GM12878 (cell line): ENCODE measurements at regions not wholly inside any gene's neighbourhood (a gene's known extent, or its start where the extent isn't known, plus 50 kb on each side); places are given as distances from the start of the nearest gene placed in this dataset.

ENCODE experiments used
- ATAC-seq: fragments of 200-7000 bp; cut with Tn5 transposase; 3 replicates; pipeline ENCODE4 v1.9.1; 2020; ENCODE audit warnings: mild to moderate bottlenecking, moderate library complexity
- BruUV-seq: library from RNA; stranded (reverse); fragments of 400-500 nt; replicated peaks from 2 replicates; lab custom pipeline; 2021; lab: Mats Ljungman, UMichigan
- CTCF ChIA-PET: fragments of 300-600 bp; sonication (Branson Sonifier 250); formaldehyde crosslinking; extraction: SDS; loops from one replicate; lab custom pipeline; 2021; ENCODE audit warnings: inconsistent platforms; lab: Yijun Ruan, JAX
- POLR2A ChIA-PET: fragments of 350-600 bp; formaldehyde crosslinking; extraction: SDS; loops from one replicate; lab custom pipeline; 2021; ENCODE audit warnings: inconsistent platforms; lab: Charles Lee
- RAD21 ChIA-PET: fragments of 300-600 bp; sonication (Branson Sonifier 250); formaldehyde crosslinking; loops from one replicate; lab custom pipeline; 2023; ENCODE audit warnings: antibody characterized with exemption; ENCODE audit not compliant: unreplicated experiment; lab: Charles Lee
- SMC1A ChIA-PET: fragments of 300-600 bp; sonication (Branson Sonifier 250); formaldehyde crosslinking; loops from one replicate; lab custom pipeline; 2023; ENCODE audit not compliant: unreplicated experiment, uncharacterized antibody; lab: Charles Lee
- DNase-seq: peaks from one replicate; pipeline ENCODE4 v3.0.0-alpha.2; 2011; ENCODE audit warnings: low read depth, low spot score
- FAIRE-seq: peaks from 3 replicates; lab custom pipeline; 2011; peaks lifted over from hg19 to GRCh38; lab: Jason Lieb, UNC
- H2AFZ ChIP-seq: 2 replicates; pipeline ENCODE4 v1.6.0; 2011; ENCODE audit warnings: low read depth, low read length, control low read depth; ENCODE audit not compliant: control insufficient read depth
- H3K27ac ChIP-seq: 2 replicates; pipeline ENCODE4 v1.5.1; 2011; ENCODE audit warnings: control low read depth; ENCODE audit not compliant: control insufficient read depth, insufficient read depth
- H3K27me3 ChIP-seq, 2 experiments: replicated peaks in 1 of 2; 2 replicates each; pipeline versions ENCODE4 v1.6.0 to v1.6.1; 2011; ENCODE audit warnings: low read length in 1 of 2; ENCODE audit not compliant: control insufficient read depth in 2 of 2, insufficient read depth in 2 of 2
- H3K36me3 ChIP-seq, 2 experiments: 2 replicates each; pipeline ENCODE4 v1.5.1; 2011; ENCODE audit warnings: low read length in 1 of 2; ENCODE audit not compliant: control insufficient read depth in 2 of 2, insufficient read depth in 2 of 2
- H3K4me1 ChIP-seq: 2 replicates; pipeline ENCODE4 v1.6.1; 2011; ENCODE audit warnings: mild to moderate bottlenecking, low read length, moderate library complexity, mixed read lengths; ENCODE audit not compliant: control insufficient read depth, insufficient read depth
- H3K4me2 ChIP-seq: 2 replicates; pipeline ENCODE4 v1.6.0; 2011; ENCODE audit warnings: control low read depth; ENCODE audit not compliant: control insufficient read depth, insufficient read depth
- H3K4me3 ChIP-seq: fragments of 200-600 bp; sonication (generic); 2 replicates; pipeline ENCODE4 v1.5.1; 2016
- H3K79me2 ChIP-seq: 2 replicates; pipeline ENCODE4 v1.6.0; 2011; ENCODE audit warnings: low read length; ENCODE audit not compliant: control insufficient read depth, insufficient read depth
- H3K9ac ChIP-seq: 2 replicates; pipeline ENCODE4 v1.8.0; 2011; ENCODE audit warnings: low read length, control low read depth, mixed read lengths; ENCODE audit not compliant: control insufficient read depth, insufficient read depth
- H3K9me3 ChIP-seq: replicated peaks from 3 replicates; pipeline ENCODE4 v1.5.1; 2011; ENCODE audit warnings: mild to moderate bottlenecking, low read length; ENCODE audit not compliant: control insufficient read depth, insufficient read depth
- H4K20me1 ChIP-seq: 2 replicates; pipeline ENCODE4 v1.6.0; 2011; ENCODE audit not compliant: control insufficient read depth, insufficient read depth
- ASH2L ChIP-seq: fragments of 300-600, 200-600 bp; sonication (generic); IDR thresholded peaks from 2 replicates; pipeline ENCODE4 v1.6.1; 2017; ENCODE audit warnings: low read depth, mild to moderate bottlenecking, borderline replicate concordance
- BRCA1 ChIP-seq: IDR thresholded peaks from 2 replicates; pipeline ENCODE4 v1.6.1; 2011; ENCODE audit warnings: low read depth, low read length, improper control_type of control experiment
- CHD2 ChIP-seq: IDR thresholded peaks from 2 replicates; pipeline ENCODE4 v1.6.1; 2011; ENCODE audit warnings: low read depth, low read length, improper control_type of control experiment, borderline replicate concordance
- ETV6 ChIP-seq, 2 experiments: fragments of 450-650 bp in 1 of 2; IDR thresholded peaks in 1 of 2; conservative IDR thresholded peaks in 1 of 2; 2 replicates each; pipeline ENCODE4 v1.6.1; 2014; ENCODE audit warnings: antibody characterized with exemption in 1 of 2, borderline replicate concordance in 1 of 2, low read depth in 1 of 2, mild to moderate bottlenecking in 1 of 2, moderate library complexity in 1 of 2
- EZH2 ChIP-seq: IDR thresholded peaks from 2 replicates; pipeline ENCODE4 v1.6.1; 2012; ENCODE audit warnings: low read depth, mild to moderate bottlenecking, control low read depth, inconsistent platforms, low read length, borderline replicate concordance; ENCODE audit not compliant: control insufficient read depth
- MEF2B ChIP-seq: fragments of 450-650 bp; IDR thresholded peaks from 2 replicates; pipeline ENCODE4 v1.6.1; 2018; ENCODE audit warnings: mild to moderate bottlenecking, moderate library complexity; ENCODE audit not compliant: partially characterized antibody, poor library complexity, severe bottlenecking
- PAX8 ChIP-seq: fragments of 450-650 bp; IDR thresholded peaks from 2 replicates; pipeline ENCODE4 v1.6.1; 2017; ENCODE audit warnings: mild to moderate bottlenecking, moderate library complexity
- SREBF1 ChIP-seq: IDR thresholded peaks from 2 replicates; pipeline ENCODE4 v1.6.1; 2012; ENCODE audit warnings: mild to moderate bottlenecking, low read length
- TAF1 ChIP-seq: IDR thresholded peaks from 2 replicates; pipeline ENCODE4 v1.6.1; 2011; ENCODE audit warnings: mild to moderate bottlenecking, low read depth, low read length, borderline replicate concordance
- ZNF274 ChIP-seq: IDR thresholded peaks from one replicate; pipeline ENCODE4 v1.8.0; 2011; ENCODE audit not compliant: insufficient read length, insufficient read depth
- WGBS: methylation state at CpG from one replicate; pipeline ENCODE4 v1.1.6; 2016; ENCODE audit warnings: low lambda C conversion rate; ENCODE audit not compliant: insufficient replicate concordance, insufficient coverage; ENCODE audit errors: missing lambda C conversion rate; 5-methylcytosine and 5-hydroxymethylcytosine counted together
- in situ Hi-C: fragments of 300-500 bp; cut with MboI; formaldehyde crosslinking; loops from 9 replicates; pipeline ENCODE4 v1.14.3; 2018; ENCODE audit warnings: mixed read lengths
- intact Hi-C: fragments of 100-400 bp; cut with micrococcal nuclease; formaldehyde crosslinking; loops from one replicate; pipeline ENCODE4 v1.14.2; 2022; ENCODE audit not compliant: unreplicated experiment
- TF ChIP-seq, protein P1 (sequence below): fragments of 450-650 bp; formaldehyde crosslinking; IDR thresholded peaks from 2 replicates; pipeline ENCODE4 v1.4.0; 2022; ENCODE audit warnings: mild to moderate bottlenecking, moderate library complexity
- TF ChIP-seq, protein P2 (sequence below), 3 experiments: IDR thresholded peaks in 2 of 3; conservative IDR thresholded peaks in 1 of 3; 2 replicates each; pipeline ENCODE4 v1.5.1; 2011; ENCODE audit warnings: low read depth in 3 of 3, low read length in 3 of 3, mild to moderate bottlenecking in 3 of 3, control low read depth in 2 of 3, moderate library complexity in 2 of 3, inconsistent platforms in 1 of 3, mixed read lengths in 1 of 3; ENCODE audit not compliant: control insufficient read depth in 2 of 3, insufficient read depth in 1 of 3; ENCODE audit errors: extremely low read depth in 1 of 3

DNA sequence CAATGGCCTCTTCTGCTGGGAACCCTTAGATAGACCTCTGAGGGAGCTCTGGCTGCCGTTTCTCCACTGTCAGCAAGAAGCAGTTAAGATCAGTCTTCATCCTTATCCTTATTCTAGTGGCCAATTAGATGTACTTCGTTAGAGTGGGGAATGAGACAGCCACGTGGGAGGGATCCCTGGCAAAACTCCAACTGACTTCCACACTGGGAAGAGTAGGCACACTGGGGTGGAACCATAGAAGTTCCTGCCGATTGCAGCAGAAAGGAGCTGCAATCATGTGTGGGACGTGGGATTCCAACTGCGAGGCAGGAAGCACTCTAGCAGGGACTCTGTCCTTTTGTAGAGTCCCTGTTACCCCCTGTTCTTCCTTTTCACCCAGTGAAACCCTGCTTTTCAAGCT lies 226.3 kb upstream of the RGS17 start (continued):
- TF ChIP-seq, protein P1, sequence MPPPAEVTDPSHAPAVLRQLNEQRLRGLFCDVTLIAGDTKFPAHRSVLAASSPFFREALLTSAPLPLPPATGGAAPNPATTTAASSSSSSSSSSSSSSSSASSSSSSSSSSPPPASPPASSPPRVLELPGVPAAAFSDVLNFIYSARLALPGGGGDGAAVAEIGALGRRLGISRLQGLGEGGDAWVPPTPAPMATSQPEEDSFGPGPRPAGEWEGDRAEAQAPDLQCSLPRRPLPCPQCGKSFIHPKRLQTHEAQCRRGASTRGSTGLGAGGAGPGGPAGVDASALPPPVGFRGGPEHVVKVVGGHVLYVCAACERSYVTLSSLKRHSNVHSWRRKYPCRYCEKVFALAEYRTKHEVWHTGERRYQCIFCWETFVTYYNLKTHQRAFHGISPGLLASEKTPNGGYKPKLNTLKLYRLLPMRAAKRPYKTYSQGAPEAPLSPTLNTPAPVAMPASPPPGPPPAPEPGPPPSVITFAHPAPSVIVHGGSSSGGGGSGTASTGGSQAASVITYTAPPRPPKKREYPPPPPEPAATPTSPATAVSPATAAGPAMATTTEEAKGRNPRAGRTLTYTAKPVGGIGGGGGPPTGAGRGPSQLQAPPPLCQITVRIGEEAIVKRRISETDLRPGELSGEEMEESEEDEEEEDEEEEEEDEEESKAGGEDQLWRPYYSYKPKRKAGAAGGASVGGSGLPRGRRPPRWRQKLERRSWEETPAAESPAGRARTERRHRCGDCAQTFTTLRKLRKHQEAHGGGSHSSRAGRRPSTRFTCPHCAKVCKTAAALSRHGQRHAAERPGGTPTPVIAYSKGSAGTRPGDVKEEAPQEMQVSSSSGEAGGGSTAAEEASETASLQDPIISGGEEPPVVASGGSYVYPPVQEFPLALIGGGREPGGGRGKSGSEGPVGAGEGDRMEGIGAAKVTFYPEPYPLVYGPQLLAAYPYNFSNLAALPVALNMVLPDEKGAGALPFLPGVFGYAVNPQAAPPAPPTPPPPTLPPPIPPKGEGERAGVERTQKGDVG (CRISPR knock-in tag), result no peak
- TF ChIP-seq ETV6 (conservative IDR thresholded peaks at IDR 0.05 in 1 of 2, IDR thresholded peaks at IDR 0.05 in 1 of 2; ENCODE audit: borderline replicate concordance in 1 of 2, low read depth in 1 of 2) (no peak), SREBF1 (no peak), CHD2 (no peak)

DNA sequence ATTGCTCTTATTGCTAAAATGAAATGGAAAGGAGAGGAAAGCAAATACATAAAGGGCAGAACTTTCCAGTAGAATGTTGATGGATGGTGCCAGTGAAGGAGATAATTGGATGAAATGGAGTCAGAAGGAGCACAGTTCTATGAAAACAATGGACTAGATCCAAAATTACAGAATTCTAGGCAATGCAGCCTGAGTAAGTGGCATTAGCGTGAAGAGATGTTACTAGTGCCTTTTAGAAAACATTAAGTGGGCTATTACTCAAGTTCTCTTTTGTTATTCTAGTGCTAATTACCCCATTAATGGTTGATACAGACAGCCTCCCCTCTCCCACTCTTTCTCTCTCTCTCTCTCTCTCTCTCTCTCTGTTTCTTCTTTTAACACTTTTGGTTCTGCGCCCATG lies 209.5 kb upstream of the RGS17 start:
- SMC1A ChIA-PET, result no interaction called here
- Histone ChIP-seq H3K27ac (no peak overlapping the region), H3K9me3 (no peaks in the 10 kb centered on the region), H3K9ac (no peak overlapping the region)
- CTCF ChIA-PET, result no interaction called here
- RAD21 ChIA-PET, result no interaction called here
- no TSS peak for BruUV-seq
- 17% methylated on average over 2 of the region's 2 CpGs for WGBS
- TF ChIP-seq ZNF274 (no peak), TAF1 (no peak), MEF2B (no peak), PAX8 (no peak), ASH2L (no peak), EZH2 (no peak), BRCA1 (no peak)
- TF ChIP-seq, protein P2, sequence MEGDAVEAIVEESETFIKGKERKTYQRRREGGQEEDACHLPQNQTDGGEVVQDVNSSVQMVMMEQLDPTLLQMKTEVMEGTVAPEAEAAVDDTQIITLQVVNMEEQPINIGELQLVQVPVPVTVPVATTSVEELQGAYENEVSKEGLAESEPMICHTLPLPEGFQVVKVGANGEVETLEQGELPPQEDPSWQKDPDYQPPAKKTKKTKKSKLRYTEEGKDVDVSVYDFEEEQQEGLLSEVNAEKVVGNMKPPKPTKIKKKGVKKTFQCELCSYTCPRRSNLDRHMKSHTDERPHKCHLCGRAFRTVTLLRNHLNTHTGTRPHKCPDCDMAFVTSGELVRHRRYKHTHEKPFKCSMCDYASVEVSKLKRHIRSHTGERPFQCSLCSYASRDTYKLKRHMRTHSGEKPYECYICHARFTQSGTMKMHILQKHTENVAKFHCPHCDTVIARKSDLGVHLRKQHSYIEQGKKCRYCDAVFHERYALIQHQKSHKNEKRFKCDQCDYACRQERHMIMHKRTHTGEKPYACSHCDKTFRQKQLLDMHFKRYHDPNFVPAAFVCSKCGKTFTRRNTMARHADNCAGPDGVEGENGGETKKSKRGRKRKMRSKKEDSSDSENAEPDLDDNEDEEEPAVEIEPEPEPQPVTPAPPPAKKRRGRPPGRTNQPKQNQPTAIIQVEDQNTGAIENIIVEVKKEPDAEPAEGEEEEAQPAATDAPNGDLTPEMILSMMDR (IDR thresholded peaks at IDR 0.05 in 2 of 3, conservative IDR thresholded peaks at IDR 0.05 in 1 of 3; ENCODE audit: control insufficient read depth in 2 of 3, extremely low read depth in 1 of 3, insufficient read depth in 1 of 3, low read depth in 3 of 3, low read length in 3 of 3), result no peak
- TF ChIP-seq, all 136 proteins: peak for 0
- H3K4me3 ChIP-seq, result no peak overlapping the region
- intact Hi-C loops, result no loop called here
- DNase-seq (no peak), FAIRE-seq (no peak), ATAC-seq (no peak)
- H3K4me2 ChIP-seq, result no peak overlapping the region
- H4K20me1 ChIP-seq, result no peaks in the 10 kb centered on the region
- no peaks in the 10 kb centered on the region for H3K4me1 ChIP-seq
- H3K27me3 ChIP-seq, result no peaks in the 10 kb centered on the region
- in situ Hi-C loops, result no loop called here
- POLR2A ChIA-PET, result no interaction called here
- H3K79me2 ChIP-seq, result no peaks in the 10 kb centered on the region
- H2AFZ ChIP-seq, result no peak overlapping the region
- H3K36me3 ChIP-seq, result no peaks in the 10 kb centered on the region
